ENCODE measurements at regions not wholly inside any gene's neighbourhood (a gene's known extent, or its start where the extent isn't known, plus 50 kb on each side); places are given as distances from the start of the nearest gene placed in this dataset.
"Not testable (repeated sequence)": the region's sequence is repeated elsewhere in the genome, so short reads cannot be mapped to it uniquely, and the experiment has no call there.

DNA sequence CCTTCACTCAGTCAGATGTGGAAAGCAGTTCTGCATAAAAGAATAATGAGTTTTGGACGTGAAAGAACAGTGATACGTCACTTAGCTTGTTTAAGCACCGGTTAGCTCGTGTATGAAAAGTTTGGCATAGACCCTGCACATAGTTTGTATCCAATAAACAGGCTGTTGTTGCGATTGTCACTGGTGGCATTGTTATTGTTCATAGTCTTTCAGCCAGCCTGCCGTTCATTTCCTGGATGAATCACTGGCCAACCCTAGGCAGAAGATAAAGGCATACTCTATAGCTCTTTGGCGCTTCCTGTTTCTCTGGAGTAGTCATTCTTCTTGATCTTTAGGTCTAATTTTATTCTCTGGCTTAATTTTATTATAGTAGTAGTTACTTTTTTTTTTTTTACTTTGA, 57.8 kb upstream of the ANKRD30A start:
- TF ChIP-seq POLR2AphosphoS5 (IDR thresholded peaks at IDR 0.05), result no peak
- TF ChIP-seq EP300 (IDR thresholded peaks at IDR 0.05), result no peak
- no peak for TF ChIP-seq POLR2A (IDR thresholded peaks at IDR 0.05)
- TF ChIP-seq CTCF (IDR thresholded peaks at IDR 0.05), result no peak
- no peaks in the 10 kb centered on the region for H3K36me3 ChIP-seq
- no peaks in the 10 kb centered on the region for H3K27me3 ChIP-seq
- DNase-seq, result no peak
- no peak overlapping the region for H3K4me3 ChIP-seq
- intact Hi-C loops (cut with DNase I; ENCODE audit: low total_unique reads), result no loop called here
- no peaks in the 10 kb centered on the region for H3K4me1 ChIP-seq
- 84 to 92% (median 86%) methylated on average over 7 of the region's 7 CpGs for WGBS, 5 donors
- no peaks in the 10 kb centered on the region for H3K9me3 ChIP-seq
- H3K27ac ChIP-seq, result no peak overlapping the region

GRCh38 chr10:37062296-37062695, 63.1 kb upstream of the ANKRD30A start:
- intact Hi-C loops (cut with DNase I; ENCODE audit: low total_unique reads); H3K36me3 ChIP-seq; H3K4me1 ChIP-seq; H3K27ac ChIP-seq; DNase-seq; H3K4me3 ChIP-seq; H3K27me3 ChIP-seq; H3K9me3 ChIP-seq: not testable (repeated sequence)
- 84 to 93% (median 92%) methylated on average over 16 of the region's 16 CpGs for whole genome bisulfite sequencing, 5 donors

DNA sequence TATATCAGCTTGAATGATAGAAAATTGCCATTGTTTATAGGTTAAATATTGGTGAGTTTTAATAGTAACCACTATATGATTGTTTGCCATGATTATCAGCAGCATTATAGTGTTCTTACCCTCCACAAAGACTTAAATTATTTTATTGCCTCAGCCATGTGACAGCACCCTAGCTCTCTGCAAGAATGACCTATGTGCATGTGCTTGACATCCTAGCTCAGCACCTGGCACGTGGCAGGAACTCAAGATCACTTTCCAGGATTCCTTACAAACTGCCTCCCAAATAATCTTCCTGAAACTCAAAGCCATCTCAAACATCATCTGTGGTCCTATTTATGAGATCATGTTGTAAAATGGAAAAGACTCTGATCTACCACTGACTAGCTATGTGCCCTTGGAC, 68.1 kb upstream of the ANKRD30A start:
- no peak overlapping the region for H3K27ac ChIP-seq
- DNase-seq, result no peak
- H3K9me3 ChIP-seq, result peaks cover 0 to 6% (median 0%) of the 10 kb centered on the region in 4 donors
- TF ChIP-seq CTCF (IDR thresholded peaks at IDR 0.05) (no peak), POLR2AphosphoS5 (IDR thresholded peaks at IDR 0.05) (no peak), EP300 (IDR thresholded peaks at IDR 0.05) (no peak), POLR2A (IDR thresholded peaks at IDR 0.05) (no peak)
- intact Hi-C loops (cut with DNase I; ENCODE audit: low total_unique reads), result no loop called here
- no peaks in the 10 kb centered on the region for H3K36me3 ChIP-seq
- H3K4me3 ChIP-seq, result no peak overlapping the region
- WGBS, 5 donors, result 9 to 20% (median 19%) methylated on average over 1 of the region's 1 CpG
- no peaks in the 10 kb centered on the region for H3K27me3 ChIP-seq
- no peaks in the 10 kb centered on the region for H3K4me1 ChIP-seq

- no peak for DNase-seq
- intact Hi-C loops (cut with DNase I; ENCODE audit: low total_unique reads), result no loop called here
- Histone ChIP-seq H3K36me3 (no peaks in the 10 kb centered on the region), H3K27me3 (no peaks in the 10 kb centered on the region), H3K27ac (no peak overlapping the region), H3K4me1 (no peaks in the 10 kb centered on the region), H3K9me3 (peaks cover 0 to 24% (median 11%) of the 10 kb centered on the region in 4 donors), H3K4me3 (no peak overlapping the region)
- TF ChIP-seq POLR2A (IDR thresholded peaks at IDR 0.05) (no peak), EP300 (IDR thresholded peaks at IDR 0.05) (no peak), CTCF (IDR thresholded peaks at IDR 0.05) (no peak), POLR2AphosphoS5 (IDR thresholded peaks at IDR 0.05) (no peak)
- WGBS, 5 donors, result 65 to 79% (median 71%) methylated on average over 3 of the region's 3 CpGs
Observed at GRCh38 chr10:37053476-37053875, 71.9 kb upstream of the ANKRD30A start.

DNA sequence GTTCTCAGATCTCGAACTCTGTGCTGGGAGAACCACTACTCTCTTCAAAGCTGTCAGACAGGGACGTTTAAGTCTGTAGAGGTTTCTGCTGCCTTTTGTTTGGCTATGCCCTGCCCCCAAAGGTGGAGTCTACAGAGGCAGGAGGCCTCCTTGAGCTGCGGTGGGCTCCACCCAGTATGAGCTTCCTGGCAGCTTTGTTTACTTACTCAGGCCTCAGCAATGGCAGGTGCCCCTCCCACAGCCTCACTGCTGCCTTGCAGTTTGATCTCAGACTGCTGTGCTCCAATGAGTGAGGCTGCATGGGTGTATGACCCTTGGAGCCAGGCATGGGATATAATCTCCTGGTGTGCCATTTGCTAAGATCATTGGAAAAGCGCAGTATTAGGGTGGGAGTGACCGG, 75.4 kb upstream of the ANKRD30A start:
- H3K4me1 ChIP-seq; H3K4me3 ChIP-seq; DNase-seq; H3K27me3 ChIP-seq; H3K27ac ChIP-seq; H3K36me3 ChIP-seq; intact Hi-C loops (cut with DNase I; ENCODE audit: low total_unique reads): not testable (repeated sequence)
- H3K9me3 ChIP-seq, result peaks cover 0 to 39% (median 21%) of the 10 kb centered on the region in 4 donors
- WGBS, 5 donors, result 70 to 85% (median 82%) methylated on average over 5 of the region's 5 CpGs

GRCh38 chr10:37044319-37044718, 81.1 kb upstream of the ANKRD30A start:
- 90 to 93% (median 92%) methylated on average over 10 of the region's 10 CpGs; no CpG with 5 or more reads in 1 of the 5 donors for WGBS, 5 donors

More at GRCh38 chr10:37044319-37044718, 81.1 kb upstream of the ANKRD30A start:
- H3K36me3 ChIP-seq; DNase-seq; H3K4me3 ChIP-seq; H3K27me3 ChIP-seq; intact Hi-C loops (cut with DNase I; ENCODE audit: low total_unique reads); H3K27ac ChIP-seq; H3K4me1 ChIP-seq: not testable (repeated sequence)
- H3K9me3 ChIP-seq, result peaks cover 0 to 38% (median 15%) of the 10 kb centered on the region in 4 donors
